Mesendoderm (in vitro differentiated cells): ENCODE measurements at regions not wholly inside any gene's neighbourhood (a gene's known extent, or its start where the extent isn't known, plus 50 kb on each side); places are given as distances from the start of the nearest gene placed in this dataset.

Source experiments
- DNase-seq: peaks from one replicate; pipeline ENCODE4 v3.0.0; 2013
- H2AK5ac ChIP-seq: 2 replicates; pipeline ENCODE4 v1.6.1; 2013; ENCODE audit warnings: low read length, inconsistent platforms
- H2BK120ac ChIP-seq: 2 replicates; pipeline ENCODE4 v1.6.1; 2013; ENCODE audit warnings: low read depth, mild to moderate bottlenecking, low read length, moderate library complexity, mixed read lengths
- H2BK15ac ChIP-seq: replicated peaks from 2 replicates; pipeline ENCODE4 v1.6.1; 2013; ENCODE audit warnings: low read depth, mild to moderate bottlenecking, moderate library complexity
- H2BK5ac ChIP-seq: 2 replicates; pipeline ENCODE4 v1.6.1; 2013; ENCODE audit warnings: low read length, inconsistent platforms
- H3K18ac ChIP-seq: 2 replicates; pipeline ENCODE4 v1.6.1; 2013; ENCODE audit warnings: mild to moderate bottlenecking, low read length, mixed read lengths
- H3K23ac ChIP-seq: one replicate; pipeline ENCODE4 v1.6.1; 2013; ENCODE audit warnings: low read length
- H3K27ac ChIP-seq: 2 replicates; pipeline ENCODE4 v1.5.1; 2013; ENCODE audit warnings: low read depth, mild to moderate bottlenecking, inconsistent platforms, low read length, moderate library complexity
- H3K27me3 ChIP-seq: 2 replicates; pipeline ENCODE4 v1.6.1; 2013; ENCODE audit warnings: low read length, control low read depth, mild to moderate bottlenecking, inconsistent platforms; ENCODE audit not compliant: insufficient read depth, poor library complexity
- H3K36me3 ChIP-seq: 2 replicates; pipeline ENCODE4 v1.6.1; 2013; ENCODE audit warnings: low read length, inconsistent platforms; ENCODE audit not compliant: control insufficient read depth, insufficient read depth
- H3K4ac ChIP-seq: one replicate; pipeline ENCODE4 v1.6.1; 2013; ENCODE audit warnings: low read depth, mild to moderate bottlenecking, low read length, moderate library complexity
- H3K4me1 ChIP-seq: 2 replicates; pipeline ENCODE4 v1.6.1; 2013; ENCODE audit warnings: low read depth, low read length, inconsistent platforms; ENCODE audit not compliant: control insufficient read depth
- H3K4me2 ChIP-seq: 2 replicates; pipeline ENCODE4 v1.6.1; 2013; ENCODE audit warnings: low read length
- H3K4me3 ChIP-seq: 2 replicates; pipeline ENCODE4 v1.5.1; 2013; ENCODE audit warnings: mild to moderate bottlenecking, low read length
- H3K56ac ChIP-seq: one replicate; pipeline ENCODE4 v1.6.1; 2013; ENCODE audit warnings: low read length
- H3K79me1 ChIP-seq: 2 replicates; pipeline ENCODE4 v1.6.1; 2013; ENCODE audit warnings: low read length, inconsistent platforms
- H3K79me2 ChIP-seq: 2 replicates; pipeline ENCODE4 v1.6.1; 2013; ENCODE audit warnings: mild to moderate bottlenecking, low read length; ENCODE audit not compliant: control insufficient read depth, insufficient read depth
- H3K9ac ChIP-seq: 2 replicates; pipeline ENCODE4 v1.6.1; 2013; ENCODE audit warnings: low read length, inconsistent platforms
- H4K5ac ChIP-seq: one replicate; pipeline ENCODE4 v1.6.1; 2013; ENCODE audit warnings: low read length
- H4K8ac ChIP-seq: one replicate; pipeline ENCODE4 v1.6.1; 2013; ENCODE audit warnings: low read depth, mild to moderate bottlenecking, control low read depth, low read length, moderate library complexity
- WGBS: extraction: QIAGEN DNeasy Blood & Tissue Kit; methylation state at CpG from one replicate; pipeline ENCODE4 v1.1.7; 2013; ENCODE audit warnings: low lambda C conversion rate, missing lambda C conversion rate; ENCODE audit not compliant: insufficient coverage; ENCODE audit errors: extremely low coverage; 5-methylcytosine and 5-hydroxymethylcytosine counted together

DNA sequence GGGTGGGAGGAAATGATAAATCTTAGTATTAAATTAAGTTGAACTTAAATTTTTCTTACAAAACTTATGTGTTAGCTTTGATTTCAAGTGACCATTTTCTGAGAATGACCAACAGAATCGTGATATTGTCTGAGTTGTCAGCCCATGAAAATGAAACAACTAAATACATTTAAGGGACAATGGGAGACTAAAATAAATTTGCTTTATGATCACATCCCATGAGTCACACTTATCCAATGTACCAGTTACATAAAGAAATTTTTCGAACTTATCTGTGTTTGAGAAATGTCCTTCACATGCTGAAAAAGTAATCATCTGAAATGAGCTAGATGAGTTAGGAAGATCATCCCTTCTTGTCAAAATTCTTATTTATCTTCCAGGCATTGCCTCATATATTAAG lies 415.9 kb upstream of the SYT1 start:
- Histone ChIP-seq H3K9ac (no peak overlapping the region), H3K79me1 (no peaks in the 10 kb centered on the region), H2BK15ac (no peak overlapping the region), H4K8ac (no peak overlapping the region), H3K4me1 (no peaks in the 10 kb centered on the region), H3K4me2 (no peak overlapping the region), H3K18ac (no peak overlapping the region), H2BK120ac (no peak overlapping the region), H2AK5ac (no peak overlapping the region), H3K79me2 (no peaks in the 10 kb centered on the region), H3K36me3 (no peaks in the 10 kb centered on the region), H3K23ac (no peak overlapping the region), H4K5ac (no peak overlapping the region), H2BK5ac (no peak overlapping the region), H3K4me3 (no peak overlapping the region), H3K56ac (no peak overlapping the region), H3K27ac (no peak overlapping the region), H3K4ac (no peak overlapping the region), H3K27me3 (no peaks in the 10 kb centered on the region)
- WGBS, result no CpG with 5 or more reads among the region's 2 CpGs
- no peak for DNase-seq

DNA sequence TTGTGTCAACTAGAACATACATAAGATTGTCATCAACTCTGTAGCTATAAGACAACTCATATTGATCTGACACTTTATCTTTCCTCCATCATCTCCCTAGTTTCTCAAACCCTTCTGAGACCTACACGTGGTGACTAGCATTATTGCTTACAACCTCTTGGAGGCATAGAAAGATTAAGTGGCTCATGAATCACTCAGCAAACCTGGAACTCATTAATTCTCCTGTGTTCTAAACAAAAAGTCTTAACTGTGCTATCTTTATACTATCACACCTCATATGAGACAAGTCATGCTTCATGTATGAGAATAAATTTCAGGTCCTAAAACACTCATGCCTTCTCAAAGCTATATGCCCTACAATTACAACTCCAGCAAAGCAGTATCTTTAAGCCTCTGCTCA lies 408.6 kb upstream of the SYT1 start:
- H3K27me3 ChIP-seq, result no peaks in the 10 kb centered on the region

DNA sequence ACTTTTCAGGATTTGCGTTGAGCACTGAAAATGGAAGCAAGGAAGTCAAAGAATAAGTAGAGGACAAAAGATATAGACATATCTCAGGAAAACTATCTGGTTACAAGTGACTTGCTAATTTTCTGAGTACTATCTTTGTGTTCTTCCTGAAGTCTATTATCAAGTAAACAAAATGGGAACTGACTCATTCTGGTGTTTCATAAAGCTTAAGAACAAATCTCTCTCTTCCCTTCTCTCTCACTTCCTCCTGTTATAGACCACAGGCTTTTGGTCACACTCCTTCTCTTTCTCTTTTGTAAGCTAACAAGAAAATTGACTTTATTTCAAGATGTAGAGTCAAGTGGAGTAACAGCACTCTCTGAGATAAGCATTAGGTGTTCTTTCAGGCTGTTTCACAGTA lies 406.6 kb upstream of the SYT1 start:
- Histone ChIP-seq H2BK5ac (no peak overlapping the region), H2BK15ac (no peak overlapping the region), H3K36me3 (no peaks in the 10 kb centered on the region), H3K56ac (no peak overlapping the region), H3K27ac (no peak overlapping the region), H3K4me1 (no peaks in the 10 kb centered on the region), H3K4me2 (no peak overlapping the region), H3K4me3 (no peak overlapping the region), H2AK5ac (no peak overlapping the region), H3K23ac (no peak overlapping the region), H3K79me1 (no peaks in the 10 kb centered on the region), H3K4ac (no peak overlapping the region), H3K9ac (no peak overlapping the region), H4K8ac (no peak overlapping the region), H4K5ac (no peak overlapping the region), H3K18ac (no peak overlapping the region), H3K27me3 (no peaks in the 10 kb centered on the region), H3K79me2 (no peaks in the 10 kb centered on the region), H2BK120ac (no peak overlapping the region)
- DNase-seq, result no peak
- no CpG with 5 or more reads among the region's 1 CpG for WGBS

More for the DNA sequence above, 408.6 kb upstream of the SYT1 start:
- Histone ChIP-seq H3K4ac (no peak overlapping the region), H3K27ac (no peak overlapping the region), H4K5ac (no peak overlapping the region), H3K79me2 (no peaks in the 10 kb centered on the region), H4K8ac (no peak overlapping the region), H3K23ac (no peak overlapping the region), H3K18ac (no peak overlapping the region), H3K56ac (no peak overlapping the region), H2BK120ac (no peak overlapping the region), H3K9ac (no peak overlapping the region), H3K4me3 (no peak overlapping the region), H3K4me2 (no peak overlapping the region), H3K79me1 (no peaks in the 10 kb centered on the region), H3K36me3 (no peaks in the 10 kb centered on the region), H2AK5ac (no peak overlapping the region), H3K4me1 (no peaks in the 10 kb centered on the region), H2BK5ac (no peak overlapping the region), H2BK15ac (no peak overlapping the region)
- no peak for DNase-seq
- WGBS, result no CpG with 5 or more reads among the region's 1 CpG

DNA sequence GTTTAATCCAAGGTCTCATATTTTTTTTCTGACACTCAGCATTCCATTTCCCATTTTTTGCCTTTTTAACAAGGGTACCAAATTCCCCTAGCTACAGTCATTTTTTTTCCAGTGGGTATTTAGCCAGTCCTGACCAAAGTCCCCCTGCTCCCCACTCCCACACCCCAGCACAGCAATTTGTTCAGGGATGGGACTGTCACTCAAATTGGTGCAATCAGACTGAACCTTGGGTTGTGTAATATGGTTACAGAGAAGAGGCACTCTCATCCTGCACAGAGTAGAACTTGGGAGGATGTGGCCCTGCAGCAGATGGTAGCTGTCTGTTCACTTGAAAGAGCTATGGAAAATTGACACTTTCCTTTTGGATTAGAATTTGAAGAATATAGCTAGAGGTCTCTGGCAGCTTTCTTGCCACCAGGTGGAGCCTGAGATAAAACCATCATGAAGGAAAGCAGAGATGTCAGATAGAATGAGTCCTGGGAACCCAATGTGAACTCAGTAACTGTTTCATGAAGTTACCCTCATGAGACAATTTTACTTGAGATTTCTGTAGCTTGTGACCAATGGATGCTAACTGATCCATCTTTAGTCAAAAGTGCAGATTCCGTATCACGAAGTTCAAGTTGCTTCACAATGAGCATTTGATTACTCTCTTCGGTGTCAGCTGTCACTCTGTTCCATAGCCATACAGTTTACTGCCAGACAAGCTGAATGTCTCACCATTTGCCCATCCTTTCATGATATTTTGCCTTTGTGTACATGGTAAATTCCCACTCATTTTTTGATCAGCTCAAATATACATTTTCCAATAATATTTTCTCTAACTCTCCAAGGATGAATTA lies 394.0 kb upstream of the SYT1 start:
- WGBS, result no CpG with 5 or more reads among the region's 3 CpGs
- no peak overlapping the region for H3K56ac ChIP-seq

DNA sequence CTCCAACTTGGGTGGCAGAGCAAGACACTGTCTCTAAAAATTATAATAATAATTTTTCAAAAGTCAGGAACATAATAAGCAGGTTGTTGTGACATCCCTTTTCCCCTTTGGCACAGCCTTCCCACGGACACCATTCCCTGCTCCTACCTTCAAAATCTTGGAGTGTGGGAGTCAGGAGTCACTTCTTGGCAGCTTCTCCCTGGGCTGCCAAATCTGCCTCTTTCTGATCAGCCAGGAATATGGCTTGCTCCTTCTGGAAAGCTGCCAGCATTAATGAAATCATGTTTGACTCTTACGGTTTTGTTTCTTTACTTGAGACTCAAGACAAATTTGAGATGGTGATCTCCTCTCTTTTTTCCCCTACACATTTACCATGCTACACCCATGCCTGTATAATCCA lies 391.4 kb upstream of the SYT1 start:
- Histone ChIP-seq H3K56ac (no peak overlapping the region), H4K8ac (no peak overlapping the region), H3K4ac (no peak overlapping the region), H3K4me2 (no peak overlapping the region), H3K79me1 (no peaks in the 10 kb centered on the region), H2BK15ac (no peak overlapping the region), H2BK120ac (no peak overlapping the region), H4K5ac (no peak overlapping the region), H3K79me2 (no peaks in the 10 kb centered on the region), H3K18ac (no peak overlapping the region), H3K27me3 (no peaks in the 10 kb centered on the region), H2BK5ac (no peak overlapping the region), H3K4me1 (peaks cover 1% of the 10 kb centered on the region), H3K4me3 (no peak overlapping the region), H2AK5ac (no peak overlapping the region), H3K36me3 (no peaks in the 10 kb centered on the region), H3K23ac (no peak overlapping the region), H3K9ac (no peak overlapping the region), H3K27ac (no peak overlapping the region)
- no CpG with 5 or more reads among the region's 2 CpGs for WGBS
- no peak for DNase-seq

More for the DNA sequence above, 394.0 kb upstream of the SYT1 start:
- no peaks in the 10 kb centered on the region for H3K79me1 ChIP-seq
- H3K23ac ChIP-seq, result no peak overlapping the region
- no peaks in the 10 kb centered on the region for H3K36me3 ChIP-seq
- no peaks in the 10 kb centered on the region for H3K4me1 ChIP-seq
- no peak overlapping the region for H3K27ac ChIP-seq
- peak; percentile 68 for DNase-seq
- no peak overlapping the region for H2BK5ac ChIP-seq
- no peaks in the 10 kb centered on the region for H3K79me2 ChIP-seq
- no peak overlapping the region for H2BK15ac ChIP-seq
- H3K18ac ChIP-seq, result no peak overlapping the region
- H2AK5ac ChIP-seq, result no peak overlapping the region
- no peak overlapping the region for H2BK120ac ChIP-seq
- no peak overlapping the region for H4K5ac ChIP-seq
- no peak overlapping the region for H3K4me3 ChIP-seq
- H4K8ac ChIP-seq, result no peak overlapping the region
- H3K4ac ChIP-seq, result no peak overlapping the region
- no peak overlapping the region for H3K4me2 ChIP-seq
- H3K9ac ChIP-seq, result no peak overlapping the region
- no peaks in the 10 kb centered on the region for H3K27me3 ChIP-seq

DNA sequence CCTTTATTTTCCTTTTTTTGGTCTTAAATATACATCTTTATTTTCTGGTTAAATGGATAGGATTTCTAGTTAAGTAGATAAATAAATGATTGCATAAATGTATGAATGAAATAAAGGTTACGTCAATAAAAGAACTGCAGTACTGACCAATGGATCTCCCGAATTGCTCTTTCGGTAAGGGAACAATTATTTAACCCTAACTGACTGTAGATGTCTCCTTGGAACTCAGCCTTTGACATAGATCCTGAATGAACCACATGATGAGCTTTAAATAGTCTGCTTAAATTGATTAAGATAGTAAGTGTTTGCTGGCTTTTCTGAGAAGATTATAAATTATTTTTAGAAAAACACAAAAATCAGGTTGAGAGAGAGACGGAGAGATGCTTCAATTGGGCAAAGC lies 391.0 kb upstream of the SYT1 start:
- no peak overlapping the region for H4K8ac ChIP-seq
- no peak overlapping the region for H3K23ac ChIP-seq
- H3K36me3 ChIP-seq, result no peaks in the 10 kb centered on the region
- H2BK15ac ChIP-seq, result no peak overlapping the region
- H3K9ac ChIP-seq, result no peak overlapping the region
- no peak overlapping the region for H3K27ac ChIP-seq
- no peak overlapping the region for H4K5ac ChIP-seq
- no peak overlapping the region for H2BK5ac ChIP-seq
- H3K4me3 ChIP-seq, result no peak overlapping the region
- H2AK5ac ChIP-seq, result no peak overlapping the region
- peaks cover 1% of the 10 kb centered on the region for H3K4me1 ChIP-seq
- no peaks in the 10 kb centered on the region for H3K79me2 ChIP-seq
- no peak overlapping the region for H3K56ac ChIP-seq
- no peak overlapping the region for H3K4me2 ChIP-seq
- no CpG with 5 or more reads among the region's 4 CpGs for WGBS
- no peak for DNase-seq
- no peak overlapping the region for H3K18ac ChIP-seq
- H3K4ac ChIP-seq, result no peak overlapping the region
- H2BK120ac ChIP-seq, result no peak overlapping the region
- no peaks in the 10 kb centered on the region for H3K27me3 ChIP-seq
- no peaks in the 10 kb centered on the region for H3K79me1 ChIP-seq
